Activated CD4-positive, alpha-beta T cell treated with anti-CD3 and anti-CD28 coated beads for 4 hours (primary cell): ENCODE measurements at regions not wholly inside any gene's neighbourhood (a gene's known extent, or its start where the extent isn't known, plus 50 kb on each side); places are given as distances from the start of the nearest gene placed in this dataset.

Source experiments
- DNase-seq, 2 donors: peaks; one replicate each; pipeline ENCODE4 v3.0.0-alpha.2; 2020

- DNase-seq, result no peak
These were observed 1495.0 kb downstream of the BRD1 start for GRCh38 chr22:48332438-48333322.

GRCh38 chr22:48331691-48332220 is 1495.9 kb downstream of the BRD1 start:
- DNase-seq, result no peak

GRCh38 chr22:48331266-48331665 is 1496.4 kb downstream of the BRD1 start:
- no peak for DNase-seq

GRCh38 chr22:48327721-48328120 is 1500.0 kb downstream of the BRD1 start:
- no peak for DNase-seq

GRCh38 chr22:48323746-48324145 is 1503.9 kb downstream of the BRD1 start:
- no peak for DNase-seq

GRCh38 chr22:48322907-48323306 is 1504.8 kb downstream of the BRD1 start:
- no peak for DNase-seq

GRCh38 chr22:48321986-48322545 is 1505.6 kb downstream of the BRD1 start:
- no peak for DNase-seq

GRCh38 chr22:48320683-48321451 is 1506.8 kb downstream of the BRD1 start:
- no peak for DNase-seq

- DNase-seq, result no peak
These were observed 1507.5 kb downstream of the BRD1 start for GRCh38 chr22:48320048-48320682.

GRCh38 chr22:48319321-48320047 is 1508.2 kb downstream of the BRD1 start:
- DNase-seq, result no peak

GRCh38 chr22:48318575-48319320 is 1508.9 kb downstream of the BRD1 start:
- DNase-seq, result no peak

- no peak for DNase-seq
These were observed 1509.5 kb downstream of the BRD1 start for GRCh38 chr22:48318173-48318572.

GRCh38 chr22:48316257-48317250 is 1511.1 kb downstream of the BRD1 start:
- no peak for DNase-seq

- no peak for DNase-seq
These were observed 1512.0 kb downstream of the BRD1 start for GRCh38 chr22:48315439-48316256.

- DNase-seq, result no peak
These were observed 1513.6 kb downstream of the BRD1 start for GRCh38 chr22:48314073-48314472.

GRCh38 chr22:48313175-48313830 is 1514.4 kb downstream of the BRD1 start:
- no peak for DNase-seq

GRCh38 chr22:48310740-48311139 is 1516.9 kb downstream of the BRD1 start:
- no peak for DNase-seq

GRCh38 chr22:48310289-48310688 is 1517.4 kb downstream of the BRD1 start:
- no peak for DNase-seq

- no peak for DNase-seq
These were observed 1517.8 kb downstream of the BRD1 start for GRCh38 chr22:48309836-48310235.
